HCT116 (cell line): ENCODE measurements at regions not wholly inside any gene's neighbourhood (a gene's known extent, or its start where the extent isn't known, plus 50 kb on each side); places are given as distances from the start of the nearest gene placed in this dataset.

Experiments
- ATAC-seq: fragments of 200-7000 bp; cut with Tn5 transposase; 2 replicates; pipeline ENCODE4 v1.9.1; 2020; ENCODE audit warnings: mild to moderate bottlenecking, moderate library complexity
- BruUV-seq: library from RNA; stranded (reverse); fragments of 400-500 nt; replicated peaks from 2 replicates; lab custom pipeline; 2021; lab: Mats Ljungman, UMichigan
- CTCF ChIA-PET: fragments of 300-600 bp; sonication (Branson Sonifier 250); formaldehyde crosslinking; loops from one replicate; lab custom pipeline; 2021; ENCODE audit warnings: antibody characterized with exemption; lab: Charles Lee
- POLR2A ChIA-PET: fragments of 300-600, 350-600 bp; sonication (Branson Sonifier 250); formaldehyde crosslinking; loops from one replicate; lab custom pipeline; 2021; ENCODE audit warnings: antibody characterized with exemption; lab: Charles Lee
- RAD21 ChIA-PET, 2 experiments: fragments of 300-600 bp; sonication (Branson Sonifier 250); formaldehyde crosslinking; loops; one replicate each; lab custom pipeline; 2023; ENCODE audit warnings: low total read pairs in 2 of 2; ENCODE audit not compliant: uncharacterized antibody in 2 of 2, unreplicated experiment in 2 of 2, low non-redundant PET in 1 of 2; lab: Charles Lee
- DNase-seq: peaks from one replicate; pipeline ENCODE4 v3.0.0-alpha.2; 2010; ENCODE audit warnings: low read depth, low spot score
- H2AFZ ChIP-seq: fragments of 200-600 bp; shearing (Covaris generic), sonication (generic); 2 replicates; pipeline ENCODE4 v1.6.1; 2017; ENCODE audit warnings: low read depth, mixed run types, mixed read lengths, antibody characterized with exemption, low read length; ENCODE audit not compliant: poor library complexity, severe bottlenecking
- H3K27ac ChIP-seq: 2 replicates; pipeline ENCODE4 v1.5.1; 2012; ENCODE audit warnings: low read depth, low read length
- H3K27me3 ChIP-seq: fragments of 200-600 bp; sonication (generic); 2 replicates; pipeline ENCODE4 v1.6.1; 2016; ENCODE audit warnings: mixed run types, low read length, mixed read lengths; ENCODE audit not compliant: insufficient read depth
- H3K36me3 ChIP-seq, 2 experiments: fragments of 200-500 bp in 1 of 2; fragments of 200-600 bp in 1 of 2; sonication (Bioruptor generic) in 1 of 2; sonication (generic) in 1 of 2; 2 replicates each; pipeline versions ENCODE4 v1.5.1 to v1.6.1; 2014 to 2016; ENCODE audit warnings: low read length in 2 of 2, inconsistent platforms in 1 of 2, mixed read lengths in 1 of 2, mixed run types in 1 of 2; ENCODE audit not compliant: insufficient read depth in 2 of 2, control insufficient read depth in 1 of 2
- H3K4me1 ChIP-seq, 2 experiments: fragments of 200-600 bp in 1 of 2; sonication (generic) in 1 of 2; 2 replicates each; pipeline versions ENCODE4 v1.5.1 to v1.6.1; 2012 to 2017; ENCODE audit warnings: low read length in 2 of 2, inconsistent platforms in 1 of 2, mild to moderate bottlenecking in 1 of 2, mixed read lengths in 1 of 2, mixed run types in 1 of 2, moderate library complexity in 1 of 2; ENCODE audit not compliant: insufficient read depth in 2 of 2, control insufficient read depth in 1 of 2
- H3K4me2 ChIP-seq: fragments of 200-600 bp; sonication (generic); 2 replicates; pipeline ENCODE4 v1.6.1; 2017; ENCODE audit warnings: mixed run types, low read length, mixed read lengths
- H3K4me3 ChIP-seq, 2 experiments: fragments of 200-600 bp in 1 of 2; sonication (generic) in 1 of 2; replicated peaks in 1 of 2; 2 replicates each; pipeline ENCODE4 v1.5.1; 2011 to 2016; ENCODE audit warnings: low read length in 2 of 2, control low read depth in 1 of 2, low read depth in 1 of 2, mild to moderate bottlenecking in 1 of 2, mixed read lengths in 1 of 2, mixed run types in 1 of 2
- H3K79me2 ChIP-seq: fragments of 200-600 bp; sonication (generic); 2 replicates; pipeline ENCODE4 v1.6.1; 2017; ENCODE audit warnings: mild to moderate bottlenecking, mixed run types, low read length, moderate library complexity, mixed read lengths; ENCODE audit not compliant: insufficient read depth
- H3K9ac ChIP-seq: fragments of 200-600 bp; sonication (generic); 2 replicates; pipeline ENCODE4 v1.6.1; 2016; ENCODE audit warnings: low read length, mixed read lengths
- H3K9me2 ChIP-seq: fragments of 200-600 bp; sonication (generic), shearing (Covaris generic); 2 replicates; pipeline ENCODE4 v1.6.1; 2017; ENCODE audit warnings: mixed run types, mild to moderate bottlenecking, moderate library complexity; ENCODE audit not compliant: insufficient read depth
- H3K9me3 ChIP-seq, 2 experiments: fragments of 200-500 bp in 1 of 2; fragments of 200-600 bp in 1 of 2; sonication (Bioruptor generic) in 1 of 2; sonication (generic) in 1 of 2; 2 replicates each; pipeline ENCODE4 v1.6.1; 2014 to 2017; ENCODE audit warnings: low read length in 2 of 2, mixed read lengths in 2 of 2, inconsistent platforms in 1 of 2, low read depth in 1 of 2, mild to moderate bottlenecking in 1 of 2, mixed run types in 1 of 2, moderate library complexity in 1 of 2; ENCODE audit not compliant: control insufficient read depth in 1 of 2, insufficient read depth in 1 of 2
- H4K20me1 ChIP-seq: fragments of 200-600 bp; sonication (generic), shearing (Covaris generic); 2 replicates; pipeline ENCODE4 v1.6.1; 2017; ENCODE audit warnings: mixed run types, mild to moderate bottlenecking, moderate library complexity; ENCODE audit not compliant: insufficient read depth
- ATF3 ChIP-seq: IDR thresholded peaks from 2 replicates; pipeline ENCODE4 v1.6.1; 2012
- CBX3 ChIP-seq: IDR thresholded peaks from 2 replicates; pipeline ENCODE4 v1.6.1; 2012; ENCODE audit warnings: low read depth
- CEBPB ChIP-seq: IDR thresholded peaks from 2 replicates; pipeline ENCODE4 v1.6.1; 2012; ENCODE audit warnings: low read depth
- EGR1 ChIP-seq: IDR thresholded peaks from 2 replicates; pipeline ENCODE4 v1.6.1; 2012; ENCODE audit warnings: low read depth
- ELF1 ChIP-seq: IDR thresholded peaks from 2 replicates; pipeline ENCODE4 v1.6.1; 2012; ENCODE audit warnings: low read depth, borderline replicate concordance
- EZH2 ChIP-seq: fragments of 200-600 bp; sonication (generic); IDR thresholded peaks from 2 replicates; pipeline ENCODE4 v1.6.1; 2017; ENCODE audit warnings: antibody characterized with exemption, mixed run types
- FOSL1 ChIP-seq: IDR thresholded peaks from 2 replicates; pipeline ENCODE4 v1.6.1; 2012; ENCODE audit warnings: low read depth
- POLR2A ChIP-seq: IDR thresholded peaks from 2 replicates; pipeline ENCODE4 v1.7.0; 2011; ENCODE audit warnings: borderline replicate concordance; ENCODE audit not compliant: insufficient read depth, insufficient read length; ENCODE audit errors: extremely low read depth
- POLR2AphosphoS5 ChIP-seq: IDR thresholded peaks from 2 replicates; pipeline ENCODE4 v1.6.1; 2011; ENCODE audit warnings: mild to moderate bottlenecking, low read depth, low read length, moderate library complexity
- RAD21 ChIP-seq: IDR thresholded peaks from 2 replicates; pipeline ENCODE4 v1.6.1; 2012; ENCODE audit warnings: low read depth, mild to moderate bottlenecking
- SIN3A ChIP-seq: IDR thresholded peaks from 2 replicates; pipeline ENCODE4 v1.6.1; 2012; ENCODE audit warnings: low read depth
- SP1 ChIP-seq: IDR thresholded peaks from 2 replicates; pipeline ENCODE4 v1.6.1; 2012; ENCODE audit warnings: low read depth
- SRF ChIP-seq: IDR thresholded peaks from 2 replicates; pipeline ENCODE4 v1.6.1; 2012; ENCODE audit warnings: low read depth
- TCF7L2 ChIP-seq: IDR thresholded peaks from 2 replicates; pipeline ENCODE4 v1.7.0; 2011; ENCODE audit warnings: borderline replicate concordance, inconsistent platforms; ENCODE audit not compliant: insufficient read depth, insufficient read length; ENCODE audit errors: extremely low read depth
- YY1 ChIP-seq: IDR thresholded peaks from 2 replicates; pipeline ENCODE4 v1.6.1; 2011; ENCODE audit warnings: low read length, low read depth, moderate library complexity, mild to moderate bottlenecking; ENCODE audit not compliant: insufficient replicate concordance; ENCODE audit errors: extremely low read depth
- ZFX ChIP-seq: fragments of 450-650 bp; IDR thresholded peaks from 2 replicates; pipeline ENCODE4 v1.6.1; 2017
- ZNF274 ChIP-seq: fragments of 200-500 bp; sonication (Bioruptor generic); IDR thresholded peaks from 2 replicates; pipeline ENCODE4 v1.6.1; 2014; ENCODE audit warnings: mild to moderate bottlenecking, low read depth, low read length, inconsistent platforms
- intact Hi-C: fragments of 100-400 bp; cut with micrococcal nuclease; formaldehyde crosslinking; loops from 2 replicates; pipeline ENCODE4 v1.10.0; 2022
- TF ChIP-seq, protein P1 (sequence below): IDR thresholded peaks from 2 replicates; pipeline ENCODE4 v1.6.1; 2012; ENCODE audit warnings: low read depth
- TF ChIP-seq, protein P2 (sequence below): IDR thresholded peaks from 2 replicates; pipeline ENCODE4 v1.6.1; 2012

- H3K4me2 ChIP-seq = peak overlapping the region; percentile 92
- CTCF ChIA-PET = interaction anchor here (0.6 kb wide), 1 partner anchor 496 kb away, joined by 3 read pairs; no protein-coding TSS in a partner anchor
- peak overlapping the region; percentile 81 for H2AFZ ChIP-seq
- TF ChIP-seq CBX3 (no peak), SRF (no peak), SIN3A (no peak), ATF3 (no peak), POLR2AphosphoS5 (no peak), CEBPB (no peak), ZFX (no peak), ZNF274 (no peak), ELF1 (no peak), FOSL1 (no peak), EZH2 (no peak), RAD21 (no peak), POLR2A (no peak), YY1 (no peak), TCF7L2 (no peak), EGR1 (no peak), SP1 (no peak)
- TF ChIP-seq, protein P1, sequence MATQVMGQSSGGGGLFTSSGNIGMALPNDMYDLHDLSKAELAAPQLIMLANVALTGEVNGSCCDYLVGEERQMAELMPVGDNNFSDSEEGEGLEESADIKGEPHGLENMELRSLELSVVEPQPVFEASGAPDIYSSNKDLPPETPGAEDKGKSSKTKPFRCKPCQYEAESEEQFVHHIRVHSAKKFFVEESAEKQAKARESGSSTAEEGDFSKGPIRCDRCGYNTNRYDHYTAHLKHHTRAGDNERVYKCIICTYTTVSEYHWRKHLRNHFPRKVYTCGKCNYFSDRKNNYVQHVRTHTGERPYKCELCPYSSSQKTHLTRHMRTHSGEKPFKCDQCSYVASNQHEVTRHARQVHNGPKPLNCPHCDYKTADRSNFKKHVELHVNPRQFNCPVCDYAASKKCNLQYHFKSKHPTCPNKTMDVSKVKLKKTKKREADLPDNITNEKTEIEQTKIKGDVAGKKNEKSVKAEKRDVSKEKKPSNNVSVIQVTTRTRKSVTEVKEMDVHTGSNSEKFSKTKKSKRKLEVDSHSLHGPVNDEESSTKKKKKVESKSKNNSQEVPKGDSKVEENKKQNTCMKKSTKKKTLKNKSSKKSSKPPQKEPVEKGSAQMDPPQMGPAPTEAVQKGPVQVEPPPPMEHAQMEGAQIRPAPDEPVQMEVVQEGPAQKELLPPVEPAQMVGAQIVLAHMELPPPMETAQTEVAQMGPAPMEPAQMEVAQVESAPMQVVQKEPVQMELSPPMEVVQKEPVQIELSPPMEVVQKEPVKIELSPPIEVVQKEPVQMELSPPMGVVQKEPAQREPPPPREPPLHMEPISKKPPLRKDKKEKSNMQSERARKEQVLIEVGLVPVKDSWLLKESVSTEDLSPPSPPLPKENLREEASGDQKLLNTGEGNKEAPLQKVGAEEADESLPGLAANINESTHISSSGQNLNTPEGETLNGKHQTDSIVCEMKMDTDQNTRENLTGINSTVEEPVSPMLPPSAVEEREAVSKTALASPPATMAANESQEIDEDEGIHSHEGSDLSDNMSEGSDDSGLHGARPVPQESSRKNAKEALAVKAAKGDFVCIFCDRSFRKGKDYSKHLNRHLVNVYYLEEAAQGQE = no peak
- TF ChIP-seq, protein P2, sequence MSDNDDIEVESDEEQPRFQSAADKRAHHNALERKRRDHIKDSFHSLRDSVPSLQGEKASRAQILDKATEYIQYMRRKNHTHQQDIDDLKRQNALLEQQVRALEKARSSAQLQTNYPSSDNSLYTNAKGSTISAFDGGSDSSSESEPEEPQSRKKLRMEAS = no peak
- H3K9ac ChIP-seq = peak overlapping the region; percentile 45; the same call in 1 of the 2 replicates
- H3K4me3 ChIP-seq = peak overlapping the region in 1 of 2 experiments; percentile 46; a peak in 2 of 4 replicates
- no peaks in the 10 kb centered on the region for H4K20me1 ChIP-seq
- no peaks in the 10 kb centered on the region for H3K27me3 ChIP-seq
- no peaks in the 10 kb centered on the region for H3K9me2 ChIP-seq
- H3K4me1 ChIP-seq = peaks cover 18 to 22% of the 10 kb centered on the region in 2 experiments
- H3K79me2 ChIP-seq = no peaks in the 10 kb centered on the region
- DNase-seq (no peak), ATAC-seq (peak; percentile 16; the same call in 1 of the 2 replicates)
- intact Hi-C loops = no loop called here
- H3K27ac ChIP-seq = no peak overlapping the region
- no peaks in the 10 kb centered on the region for H3K36me3 ChIP-seq
- BruUV-seq = no TSS peak
- POLR2A ChIA-PET = no interaction called here
- RAD21 ChIA-PET = no interaction called here
- no peaks in the 10 kb centered on the region for H3K9me3 ChIP-seq
Observed at GRCh38 chr22:27203276-27203660, 545.9 kb downstream of the MIAT start.
